ENCODE measurements at regions not wholly inside any gene's neighbourhood (a gene's known extent, or its start where the extent isn't known, plus 50 kb on each side); places are given as distances from the start of the nearest gene placed in this dataset.

DNA sequence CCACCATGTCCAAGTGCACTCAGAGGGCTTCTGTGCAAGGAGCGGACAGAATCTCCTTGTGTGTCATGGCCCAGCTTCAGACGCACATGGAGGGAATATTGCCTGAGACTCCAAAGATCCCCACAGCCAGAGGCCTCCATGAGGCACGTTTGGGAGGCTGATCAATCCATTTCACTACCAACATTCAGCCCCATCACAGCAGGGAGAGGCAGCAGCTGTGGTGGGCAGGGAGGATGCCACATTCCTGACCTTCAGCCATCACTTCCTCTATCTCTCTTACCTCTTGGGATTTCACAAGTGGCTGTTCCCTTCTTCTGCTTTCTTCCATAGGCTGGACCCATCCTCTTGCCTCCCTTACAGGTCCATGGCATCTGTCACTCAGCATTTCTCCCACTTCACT, 82.4 kb upstream of the MBNL2 start:
- TF ChIP-seq, protein P1, sequence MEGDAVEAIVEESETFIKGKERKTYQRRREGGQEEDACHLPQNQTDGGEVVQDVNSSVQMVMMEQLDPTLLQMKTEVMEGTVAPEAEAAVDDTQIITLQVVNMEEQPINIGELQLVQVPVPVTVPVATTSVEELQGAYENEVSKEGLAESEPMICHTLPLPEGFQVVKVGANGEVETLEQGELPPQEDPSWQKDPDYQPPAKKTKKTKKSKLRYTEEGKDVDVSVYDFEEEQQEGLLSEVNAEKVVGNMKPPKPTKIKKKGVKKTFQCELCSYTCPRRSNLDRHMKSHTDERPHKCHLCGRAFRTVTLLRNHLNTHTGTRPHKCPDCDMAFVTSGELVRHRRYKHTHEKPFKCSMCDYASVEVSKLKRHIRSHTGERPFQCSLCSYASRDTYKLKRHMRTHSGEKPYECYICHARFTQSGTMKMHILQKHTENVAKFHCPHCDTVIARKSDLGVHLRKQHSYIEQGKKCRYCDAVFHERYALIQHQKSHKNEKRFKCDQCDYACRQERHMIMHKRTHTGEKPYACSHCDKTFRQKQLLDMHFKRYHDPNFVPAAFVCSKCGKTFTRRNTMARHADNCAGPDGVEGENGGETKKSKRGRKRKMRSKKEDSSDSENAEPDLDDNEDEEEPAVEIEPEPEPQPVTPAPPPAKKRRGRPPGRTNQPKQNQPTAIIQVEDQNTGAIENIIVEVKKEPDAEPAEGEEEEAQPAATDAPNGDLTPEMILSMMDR (IDR thresholded peaks at IDR 0.05): no peak
- no peak for TF ChIP-seq POLR2A (IDR thresholded peaks at IDR 0.05)
